HG03103 (cell line): ENCODE measurements at regions not wholly inside any gene's neighbourhood (a gene's known extent, or its start where the extent isn't known, plus 50 kb on each side); places are given as distances from the start of the nearest gene placed in this dataset.
A peak's percentile ranks its signal among the peaks of the same experiment; 100 is the strongest.
"Not testable (repeated sequence)": the region's sequence is repeated elsewhere in the genome, so short reads cannot be mapped to it uniquely, and the experiment has no call there.

ENCODE experiments used
- ATAC-seq: cut with Tn5 transposase; IDR thresholded peaks from one replicate; pipeline ENCODE4 v1.9.1; 2021; ENCODE audit warnings: low read depth; ENCODE audit not compliant: unreplicated experiment

DNA sequence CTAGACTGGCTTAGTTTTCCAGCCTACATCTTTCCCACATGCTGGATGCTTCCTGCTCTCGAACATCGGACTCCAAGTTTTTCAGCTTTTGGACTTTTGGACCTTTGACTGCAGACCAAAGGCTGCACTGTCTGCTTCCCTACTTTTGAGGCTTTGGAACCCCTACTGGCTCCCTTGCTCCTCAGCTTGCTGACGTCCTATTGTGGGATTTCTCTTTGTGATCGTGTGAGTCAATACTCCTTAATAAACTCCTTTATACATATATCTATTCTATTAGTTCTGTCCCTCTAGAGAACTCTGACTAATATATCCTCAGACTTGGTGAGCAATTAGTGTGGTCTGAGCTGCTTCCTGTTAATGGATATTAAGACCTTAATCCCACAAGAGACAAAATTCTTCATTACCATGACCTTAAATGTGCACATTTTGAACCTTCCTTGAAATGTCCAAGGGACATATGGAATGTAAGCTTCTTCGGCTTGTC is 752.9 kb downstream of the CDH18 start:
- no peak for ATAC-seq

DNA sequence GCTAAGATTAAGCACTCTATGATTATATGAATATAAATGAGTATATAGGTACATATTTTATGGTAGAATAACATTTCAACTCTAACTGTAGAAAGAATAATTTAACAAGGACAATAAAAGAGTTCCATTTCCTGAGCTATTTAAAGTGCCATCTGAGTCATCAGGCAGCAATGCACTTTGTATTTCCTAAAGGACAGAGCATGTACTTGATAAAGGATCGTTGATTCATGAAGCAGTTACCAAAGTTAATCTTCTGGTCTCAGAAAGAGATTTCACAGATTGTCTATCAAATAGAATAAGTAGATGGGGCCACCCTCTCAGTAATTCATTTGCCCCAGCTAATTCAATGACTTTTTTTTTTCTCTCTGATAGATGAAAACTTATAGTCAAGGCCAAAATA is 747.8 kb downstream of the CDH18 start:
- no peak for ATAC-seq

DNA sequence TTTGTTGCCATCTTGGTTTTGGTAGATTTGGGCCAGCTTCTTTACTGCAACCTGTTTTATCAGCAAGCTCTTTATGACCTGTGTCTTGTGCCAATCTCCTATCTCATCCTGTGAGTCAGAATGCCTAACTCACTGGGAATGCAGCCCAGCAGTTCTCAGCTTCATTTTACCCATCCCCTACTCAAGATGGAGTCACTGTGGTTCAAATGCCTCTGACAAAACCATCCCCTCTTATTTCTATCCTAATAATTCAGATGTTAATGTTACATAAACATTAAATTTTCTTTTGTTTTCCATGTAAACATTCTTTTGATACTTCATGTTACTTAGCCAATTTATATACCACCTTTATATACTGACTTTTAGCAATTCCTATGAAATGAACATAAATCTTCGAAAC is 746.3 kb downstream of the CDH18 start:
- ATAC-seq, result no peak

DNA sequence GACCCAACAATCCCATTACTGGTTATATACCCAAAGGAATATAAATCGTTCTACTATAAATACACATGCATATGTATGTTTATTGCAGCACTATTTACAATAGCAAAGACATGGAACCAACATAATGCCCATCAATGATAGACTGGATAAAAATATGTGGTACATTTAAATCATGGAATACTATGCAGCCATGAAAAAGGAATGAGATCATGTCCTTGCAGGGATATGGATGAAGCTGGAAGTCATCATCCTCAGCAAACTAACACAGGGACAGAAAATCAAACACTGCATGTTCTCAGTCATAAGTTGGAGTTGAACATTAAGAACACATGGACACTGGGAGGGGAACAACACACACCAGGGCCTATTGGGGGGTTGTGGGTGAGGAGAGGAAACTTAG is 741.8 kb downstream of the CDH18 start:
- ATAC-seq, result not testable (repeated sequence)

DNA sequence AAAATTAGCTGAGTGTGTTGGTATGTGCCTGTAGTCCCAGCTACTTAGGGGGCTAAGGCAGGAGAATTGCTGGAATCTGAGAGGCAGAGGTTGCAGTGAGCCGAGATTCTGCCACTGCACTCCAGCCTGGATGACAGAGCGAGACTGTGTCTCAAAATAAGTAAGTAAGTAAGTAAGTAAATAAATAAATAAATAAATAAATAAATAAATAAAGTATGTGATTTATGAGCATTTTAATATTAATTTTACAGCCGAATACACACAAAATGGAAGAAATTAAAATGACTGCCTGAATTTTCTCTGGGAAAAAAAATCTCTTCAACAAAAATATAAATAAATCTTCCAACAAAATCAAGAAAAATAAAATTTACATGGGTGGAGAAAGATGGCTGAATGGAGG is 740.7 kb downstream of the CDH18 start:
- ATAC-seq, result no peak

DNA sequence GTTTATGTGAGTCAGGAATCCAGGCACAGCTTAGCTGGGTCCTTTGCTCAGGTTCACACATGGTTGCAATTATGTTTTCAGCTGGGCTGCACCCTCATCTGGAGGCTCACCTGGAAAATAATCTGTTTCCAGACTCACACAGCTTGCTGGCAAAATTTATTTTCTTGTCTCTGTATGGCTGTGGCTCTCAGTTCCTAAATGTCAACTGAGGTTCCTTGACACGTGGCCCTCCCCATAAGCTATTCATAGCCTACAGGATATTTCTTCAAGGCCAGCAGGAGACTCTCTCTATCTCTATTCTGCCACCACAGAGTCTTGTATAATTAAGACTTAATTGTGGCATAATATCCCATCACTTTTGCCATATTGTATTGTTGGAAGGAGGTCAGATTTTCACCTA is 732.0 kb downstream of the CDH18 start:
- no peak for ATAC-seq

DNA sequence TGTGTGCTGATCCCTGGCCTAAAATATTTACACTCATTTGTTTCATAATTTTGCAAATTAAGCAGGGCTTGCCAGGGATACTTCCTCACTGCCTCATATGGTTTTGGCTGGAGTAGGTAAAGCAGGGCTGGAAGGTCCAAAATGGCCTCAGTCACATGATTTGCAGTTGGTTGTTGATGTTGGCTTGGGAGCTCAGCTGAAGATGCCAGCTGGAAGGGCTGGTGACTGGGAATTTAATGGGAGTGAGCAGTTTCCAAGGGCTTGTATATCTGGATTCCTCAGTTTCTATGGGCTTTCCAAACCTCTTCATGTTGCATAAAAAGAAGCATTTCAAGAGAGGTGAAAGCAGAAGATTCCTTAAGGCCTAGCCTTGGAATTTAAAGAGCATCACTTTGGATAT is 729.3 kb downstream of the CDH18 start:
- ATAC-seq, result no peak

DNA sequence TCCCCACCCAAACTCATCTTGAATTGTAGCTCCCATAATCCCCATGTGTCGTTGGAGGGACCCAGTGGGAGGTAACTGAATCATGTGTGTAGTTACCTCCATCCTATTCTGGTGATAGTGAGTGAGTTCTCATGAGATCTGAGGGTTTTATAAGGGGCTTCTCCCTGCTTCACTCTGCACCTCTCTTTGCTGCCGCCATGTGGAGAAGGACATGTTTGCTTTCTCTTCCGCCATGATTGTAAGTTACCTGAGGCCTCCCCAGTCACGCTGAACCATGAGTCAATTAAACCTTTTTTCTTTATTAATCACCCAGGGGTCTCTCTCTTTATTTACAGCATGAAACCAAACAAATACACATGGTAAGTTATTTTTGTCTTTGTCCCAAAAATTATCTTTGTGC is 726.1 kb downstream of the CDH18 start:
- no peak for ATAC-seq

DNA sequence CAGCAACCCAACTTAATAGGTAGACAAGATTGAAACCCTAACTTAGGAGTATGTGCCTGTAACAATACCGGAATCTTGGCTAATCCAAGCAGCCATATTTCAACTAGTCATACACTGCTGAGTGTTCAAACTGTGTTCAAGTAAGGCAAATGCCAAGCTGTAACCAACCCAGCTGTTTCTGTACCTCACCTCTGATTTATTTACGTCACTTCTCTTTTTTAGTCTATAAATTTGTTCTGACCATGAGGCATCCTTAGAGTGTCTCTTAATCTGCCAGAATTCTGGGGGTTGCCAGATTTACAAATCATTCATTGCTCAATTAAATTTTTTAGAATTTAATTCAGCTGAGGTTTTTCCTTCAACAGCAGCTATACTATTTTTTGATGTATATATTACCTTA is 723.2 kb downstream of the CDH18 start:
- ATAC-seq, result no peak

DNA sequence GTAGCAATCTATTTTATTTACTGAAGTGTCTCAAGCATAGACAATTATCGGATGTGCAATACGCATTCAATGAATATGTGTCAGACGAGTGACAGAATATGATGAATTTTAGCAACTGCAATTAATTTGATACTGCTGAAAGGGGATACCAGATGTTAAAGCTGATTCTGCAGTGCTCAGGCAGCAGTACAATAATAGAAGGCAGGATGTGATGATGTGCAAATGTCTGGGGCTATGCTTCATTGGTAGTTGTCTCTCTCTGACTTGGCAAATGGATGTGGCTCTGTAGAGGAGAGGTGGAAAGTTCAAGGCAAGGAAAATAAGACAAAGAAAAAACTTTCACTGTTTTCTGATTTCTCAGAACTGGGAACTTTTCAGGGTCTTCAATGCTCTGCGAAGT is 721.2 kb downstream of the CDH18 start:
- ATAC-seq, result no peak

DNA sequence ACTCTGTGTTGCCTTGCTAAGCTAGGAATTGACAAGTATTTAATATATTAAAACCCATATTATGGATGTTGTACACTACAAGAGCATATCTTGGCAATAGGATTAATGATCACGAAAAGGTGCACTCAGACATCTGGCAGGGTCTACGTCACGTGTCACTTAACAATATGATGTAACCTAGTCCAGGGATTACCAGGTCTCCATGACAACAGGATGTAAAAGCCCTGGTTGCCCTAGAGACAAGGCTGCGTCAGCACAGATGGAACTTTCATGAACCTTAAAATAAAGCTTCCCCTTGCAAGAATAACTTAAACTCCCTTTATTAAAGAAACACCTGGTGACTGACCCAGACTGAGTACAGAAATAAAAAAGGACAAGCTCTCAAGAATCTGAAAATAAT is 717.8 kb downstream of the CDH18 start:
- no peak for ATAC-seq

DNA sequence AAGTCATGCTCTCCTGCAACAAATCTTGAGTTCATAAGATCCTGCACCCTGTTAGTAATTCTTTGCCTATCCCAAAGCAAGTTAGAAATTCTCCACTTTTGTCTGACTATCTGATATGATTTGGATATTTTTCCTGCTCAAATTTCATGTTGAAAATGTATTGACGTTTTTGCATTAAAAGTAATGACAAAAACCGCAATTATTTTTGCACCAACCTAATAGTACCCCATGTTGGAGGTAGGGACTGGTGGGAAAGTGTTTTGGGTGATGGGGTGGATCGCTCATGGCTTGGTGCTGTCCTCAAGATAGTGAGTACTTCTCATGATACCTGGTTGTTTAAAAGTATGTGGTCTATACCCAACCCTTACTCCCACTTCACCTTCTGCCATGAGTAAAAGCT is 713.4 kb downstream of the CDH18 start:
- no peak for ATAC-seq

DNA sequence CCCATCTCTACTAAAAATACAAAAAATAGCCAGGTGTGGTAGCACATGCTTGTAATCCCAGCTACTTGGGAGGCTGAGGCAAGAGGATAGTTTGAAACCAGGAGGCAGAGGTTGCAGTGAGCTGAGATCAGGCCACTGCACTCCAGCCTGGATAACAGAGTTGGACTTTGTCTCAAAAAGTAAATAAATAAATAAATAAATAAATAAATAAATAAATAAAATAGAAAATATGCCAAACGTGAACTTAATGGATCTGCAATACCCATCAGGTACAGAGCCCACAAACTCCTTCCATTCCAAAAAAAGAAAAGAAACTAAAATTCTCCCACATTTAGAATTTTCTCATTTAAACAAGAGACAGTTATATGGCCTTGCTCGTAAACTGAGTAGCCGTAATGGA is 702.7 kb downstream of the CDH18 start:
- ATAC-seq, result no peak

DNA sequence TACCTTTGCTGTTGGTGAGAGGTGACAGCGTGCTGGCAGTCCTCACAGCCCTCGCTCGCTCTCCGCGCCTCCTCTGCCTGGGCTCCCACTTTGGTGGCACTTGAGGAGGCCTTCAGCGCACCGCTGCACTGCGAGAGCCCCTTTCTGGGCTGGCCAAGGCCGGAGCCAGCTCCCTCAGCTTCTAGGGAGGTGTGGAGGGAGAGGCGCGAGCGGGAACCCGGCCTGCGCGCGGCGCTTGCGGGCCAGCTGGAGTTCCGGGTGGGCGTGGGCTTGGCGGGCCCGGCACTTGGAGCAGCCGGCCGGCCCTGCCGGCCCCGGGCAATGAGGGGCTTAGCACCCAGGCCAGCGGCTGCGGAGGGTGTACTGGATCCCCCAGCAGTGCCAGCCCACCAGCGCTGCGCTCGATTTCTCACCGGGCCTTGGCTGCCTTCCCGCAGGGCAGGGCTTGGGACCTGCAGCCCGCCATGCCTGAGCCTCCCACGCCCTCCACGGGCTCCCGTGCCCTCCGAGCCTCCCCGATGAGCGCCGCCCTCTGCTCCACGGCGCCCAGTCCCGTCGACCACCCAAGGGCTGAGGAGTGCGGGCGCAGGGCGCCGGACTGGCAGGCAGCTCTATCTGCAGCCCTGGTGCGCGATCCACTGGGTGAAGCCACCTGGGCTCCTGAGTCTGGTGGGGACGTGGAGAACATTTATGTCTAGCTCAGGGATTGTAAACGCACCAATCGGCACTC is 700.3 kb downstream of the CDH18 start:
- ATAC-seq, result not testable (repeated sequence)

DNA sequence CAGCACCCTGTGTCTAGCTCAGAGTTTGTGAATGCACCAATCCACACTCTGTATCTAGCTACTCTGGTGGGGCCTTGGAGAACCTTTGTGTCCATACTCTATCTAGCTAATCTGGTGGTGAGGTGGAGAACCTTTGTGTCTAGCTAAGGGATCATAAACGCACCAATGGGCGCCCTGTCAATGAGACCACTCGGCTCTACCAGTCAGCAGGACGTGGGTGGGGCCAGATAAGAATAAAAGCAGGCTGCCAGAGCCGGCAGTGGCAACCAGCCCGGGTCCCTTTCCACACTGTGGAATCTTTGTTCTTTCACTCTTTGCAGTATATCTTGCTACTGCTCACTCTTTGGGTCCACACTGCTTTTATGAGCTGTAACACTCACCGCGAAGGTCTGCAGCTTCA is 699.7 kb downstream of the CDH18 start:
- not testable (repeated sequence) for ATAC-seq

DNA sequence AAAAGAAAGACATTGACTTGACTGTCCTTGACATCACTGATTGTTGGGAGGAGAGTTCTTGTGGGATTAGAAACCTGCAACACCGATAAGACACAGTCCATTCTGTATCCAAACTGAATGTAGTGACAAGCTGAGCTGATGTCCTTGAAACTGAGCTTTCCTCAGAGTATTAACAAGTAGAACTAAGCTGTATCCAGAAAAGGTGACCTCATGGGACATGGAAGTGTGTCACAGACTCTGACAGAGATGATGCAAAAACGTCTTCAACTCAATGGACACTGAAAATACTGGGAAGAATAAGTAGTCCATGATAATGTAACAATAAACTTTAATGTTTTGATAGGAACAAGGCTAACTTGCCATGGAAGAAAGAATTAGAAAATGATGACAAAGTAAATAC is 690.1 kb downstream of the CDH18 start:
- ATAC-seq, result no peak

DNA sequence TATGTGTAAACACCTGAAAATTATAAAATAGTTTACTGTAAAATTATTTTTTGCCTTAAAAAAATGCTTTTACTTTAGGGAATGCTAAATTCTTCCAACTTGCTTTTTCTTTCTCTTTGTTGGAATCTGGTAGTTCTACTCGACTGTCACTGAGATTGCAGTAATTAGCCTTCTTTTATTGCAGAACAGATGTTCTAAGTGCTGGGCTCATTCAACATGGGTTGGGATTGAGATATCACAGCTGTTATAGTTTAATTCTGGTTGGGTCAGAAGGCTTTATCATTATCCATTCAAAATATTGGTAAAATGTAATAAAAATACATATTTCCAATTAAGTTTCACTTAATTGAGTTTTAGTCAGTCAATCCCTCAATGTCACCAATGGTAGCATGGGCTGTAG is 686.7 kb downstream of the CDH18 start:
- ATAC-seq, result no peak

DNA sequence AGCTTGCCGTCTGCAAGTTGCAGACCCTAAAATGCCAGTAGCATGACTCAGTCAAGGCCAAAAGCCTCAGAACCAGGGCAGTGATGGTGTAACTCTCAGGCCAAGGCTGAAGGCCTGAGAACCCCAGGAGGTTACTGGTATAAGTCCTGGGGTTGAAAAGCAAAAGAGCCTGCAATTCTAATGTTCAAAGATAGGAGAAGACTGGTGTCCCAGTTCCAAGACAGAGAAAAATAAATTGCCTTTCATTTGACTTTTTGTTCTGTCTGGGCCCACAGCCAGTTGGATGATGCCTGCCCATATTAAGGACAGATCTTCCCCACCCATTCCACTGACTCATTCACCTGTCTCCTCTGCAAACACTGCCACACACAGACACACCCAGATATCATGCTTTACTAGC is 673.2 kb downstream of the CDH18 start:
- ATAC-seq, result no peak

DNA sequence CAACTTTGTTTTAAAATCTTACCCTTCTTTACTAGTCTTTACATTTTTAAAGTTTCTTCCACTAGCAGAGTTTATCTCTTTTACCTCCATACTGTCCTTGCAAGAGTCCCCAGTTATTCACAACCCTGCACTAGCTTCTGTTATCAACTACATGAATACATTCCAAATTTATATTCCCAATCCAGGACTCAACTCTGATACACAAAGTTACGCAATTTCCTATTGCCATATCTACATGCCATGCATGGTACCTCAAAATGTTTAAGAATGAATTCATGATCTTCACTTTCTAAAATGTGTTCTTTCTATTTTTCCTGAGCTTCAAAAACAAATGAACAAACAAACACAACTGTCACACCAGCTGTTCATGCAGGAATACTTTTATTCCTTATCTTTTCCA is 668.7 kb downstream of the CDH18 start:
- ATAC-seq, result no peak

DNA sequence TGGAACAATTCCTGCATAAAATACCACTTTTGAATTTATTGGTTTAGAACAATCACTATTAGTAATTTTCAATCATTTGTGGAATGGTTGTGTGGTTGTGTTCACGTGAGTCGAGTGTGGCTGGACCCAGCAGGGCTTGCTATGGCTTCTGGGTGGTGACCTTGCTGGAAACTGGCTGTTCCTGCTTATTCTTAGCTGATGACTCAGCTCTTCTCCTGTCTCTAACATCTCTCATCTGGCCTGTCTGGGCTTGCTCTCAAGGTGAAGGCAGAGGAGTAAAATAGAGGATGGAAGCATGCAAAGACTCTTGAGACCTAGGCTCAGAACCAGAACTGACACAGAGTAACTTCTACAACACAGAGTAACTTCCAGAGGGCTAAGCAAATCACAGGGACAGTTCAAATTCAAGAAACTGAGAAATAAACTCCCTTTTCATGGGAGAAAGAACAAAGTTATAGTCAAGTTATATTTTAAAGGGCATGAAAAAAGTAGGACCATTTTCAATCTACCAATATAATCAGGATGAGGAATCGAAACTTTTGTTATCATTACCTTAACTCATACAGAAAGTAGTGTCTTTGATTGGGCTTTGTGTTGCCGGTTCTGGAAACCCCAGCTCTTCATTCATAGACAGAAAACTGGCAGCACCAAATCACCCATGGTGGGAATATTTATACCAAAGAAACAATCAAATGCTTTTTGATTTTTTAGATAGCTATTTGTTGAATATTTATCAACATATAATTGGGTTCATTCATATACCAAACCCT is 665.1 kb downstream of the CDH18 start:
- ATAC-seq, result peak; percentile 52

DNA sequence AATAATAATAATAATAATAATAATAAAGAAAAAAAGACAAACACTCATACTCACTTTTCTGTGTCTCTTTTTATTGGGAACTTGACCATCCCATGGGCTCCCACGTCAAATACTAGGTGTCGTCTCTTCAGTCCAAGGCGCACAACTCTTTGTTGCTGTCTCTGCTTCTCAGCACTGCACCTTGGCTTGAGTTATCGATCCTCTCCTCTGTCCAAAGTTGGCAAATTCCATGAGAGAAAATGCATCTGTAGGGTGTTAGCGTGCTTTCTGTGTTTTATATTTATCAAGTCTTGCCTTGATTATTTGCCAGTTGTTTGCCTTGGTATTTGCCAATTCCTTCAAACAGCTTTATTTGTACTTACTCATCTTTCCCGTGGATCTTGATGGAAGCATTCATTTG is 653.7 kb downstream of the CDH18 start:
- ATAC-seq, result no peak

DNA sequence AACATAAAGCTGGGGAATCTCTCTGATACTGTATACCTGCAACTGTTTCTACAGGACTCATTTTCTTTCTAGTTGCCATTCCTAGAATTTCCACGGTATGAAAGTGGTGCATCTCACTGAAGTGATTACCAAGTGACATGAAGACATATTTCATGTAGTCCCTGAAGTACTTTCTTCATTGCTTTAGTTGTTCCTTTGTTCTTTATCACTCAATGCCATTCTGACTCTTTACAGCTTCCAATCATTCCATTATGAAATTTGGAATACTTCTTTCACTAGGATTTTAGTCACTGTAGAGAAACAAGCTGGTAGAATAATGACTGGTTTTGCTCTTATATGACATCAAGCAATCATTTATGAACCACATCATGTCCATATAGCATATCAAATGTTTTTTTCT is 645.1 kb downstream of the CDH18 start:
- ATAC-seq, result no peak
